Stomach (tissue), 8 donors: ENCODE measurements at regions not wholly inside any gene's neighbourhood (a gene's known extent, or its start where the extent isn't known, plus 50 kb on each side); places are given as distances from the start of the nearest gene placed in this dataset.

Experiments
- DNase-seq, 2 donors: peaks; one replicate each; pipeline versions ENCODE4 v3.0.0 to v3.0.0-alpha.2; 2013 to 2019
- H3K27ac ChIP-seq, 5 donors: fragments of 200-600 bp in 4 of 5; sonication (generic) in 4 of 5; one replicate each; pipeline ENCODE4 v1.5.1; 2013 to 2019; ENCODE audit warnings: mild to moderate bottlenecking in 1 of 5, moderate library complexity in 1 of 5
- H3K27me3 ChIP-seq, 3 donors: fragments of 200-600 bp; sonication (generic); one replicate each; pipeline ENCODE4 v1.5.1; 2017 to 2019; ENCODE audit warnings: mixed run types in 1 of 3
- H3K36me3 ChIP-seq, 4 donors: fragments of 200-600 bp; sonication (generic); 1 replicate in 3 of 4; 2 replicates in 1 of 4; pipeline ENCODE4 v1.5.1; 2016 to 2019
- H3K4me1 ChIP-seq, 4 donors: fragments of 200-600 bp; sonication (generic); one replicate each; pipeline ENCODE4 v1.5.1; 2016 to 2019
- H3K4me3 ChIP-seq, 4 donors: fragments of 200-600 bp; sonication (generic) in 3 of 4; one replicate each; pipeline ENCODE4 v1.5.1; 2016 to 2019; ENCODE audit warnings: mild to moderate bottlenecking in 1 of 4
- H3K9me3 ChIP-seq, 4 donors: fragments of 200-600 bp; sonication (generic); one replicate each; pipeline ENCODE4 v1.5.1; 2016 to 2019
- EP300 ChIP-seq: sonication (generic); formaldehyde crosslinking; IDR thresholded peaks from one replicate; pipeline ENCODE4 v1.6.1; 2017; ENCODE audit warnings: antibody characterized with exemption
- POLR2A ChIP-seq, 4 donors: fragments of 450-650 bp; IDR thresholded peaks; one replicate each; pipeline ENCODE4 v1.6.1; 2016; ENCODE audit warnings: antibody characterized with exemption in 4 of 4, control low read depth in 2 of 4, mild to moderate bottlenecking in 1 of 4, moderate library complexity in 1 of 4
- POLR2AphosphoS5 ChIP-seq, 3 donors: sonication (generic); formaldehyde crosslinking; IDR thresholded peaks; one replicate each; pipeline ENCODE4 v1.6.1; 2016; ENCODE audit warnings: antibody characterized with exemption in 3 of 3
- WGBS, 5 donors: extraction: QIAGEN DNeasy Blood & Tissue Kit in 3 of 5; methylation state at CpG; one replicate each; pipeline versions ENCODE4 v1.1.5 to v1.1.7; 2013 to 2018; 5-methylcytosine and 5-hydroxymethylcytosine counted together
- intact Hi-C: fragments of 100-400 bp; cut with DNase I; formaldehyde crosslinking; loops from one replicate; pipeline ENCODE4 v1.15.1; 2023; ENCODE audit warnings: low total_unique reads
- TF ChIP-seq, protein P1 (sequence below), 7 experiments: fragments of 450-650 bp in 4 of 7; fragments of 200-600 bp in 3 of 7; sonication (generic) in 3 of 7; IDR thresholded peaks; one replicate each; pipeline ENCODE4 v1.5.1; 2016 to 2019; ENCODE audit warnings: antibody characterized with exemption in 7 of 7, control low read depth in 2 of 7, mild to moderate bottlenecking in 1 of 7
- donor health status: healthy with polysubstance abuse.
- donor health status: Bipolar disorder and iron deficiency.
- donor health status: healthy.

DNA sequence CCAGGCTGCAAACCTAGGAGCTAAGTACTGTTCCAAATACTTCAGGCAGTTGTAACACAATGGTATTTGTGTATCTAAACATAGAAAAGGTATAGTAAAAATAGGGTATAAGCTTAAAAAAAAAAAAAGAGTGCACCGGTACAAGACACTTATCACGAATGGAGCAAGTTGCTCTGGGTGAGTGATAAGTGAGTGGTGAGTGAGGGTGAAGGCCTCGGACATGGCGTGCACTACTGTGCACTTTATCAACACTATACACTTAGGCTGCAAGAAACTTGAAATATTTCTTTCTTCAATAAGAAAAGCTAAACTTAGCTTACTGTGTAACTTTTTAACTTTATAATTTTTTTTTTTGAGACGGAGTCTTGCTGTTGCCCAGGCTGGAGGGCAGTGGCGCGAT lies 159.5 kb upstream of the PDE10A start:
- TF ChIP-seq EP300 (no peak), POLR2A (IDR thresholded peaks at IDR 0.05) (no peak), POLR2AphosphoS5 (IDR thresholded peaks at IDR 0.05) (no peak)
- TF ChIP-seq, protein P1, sequence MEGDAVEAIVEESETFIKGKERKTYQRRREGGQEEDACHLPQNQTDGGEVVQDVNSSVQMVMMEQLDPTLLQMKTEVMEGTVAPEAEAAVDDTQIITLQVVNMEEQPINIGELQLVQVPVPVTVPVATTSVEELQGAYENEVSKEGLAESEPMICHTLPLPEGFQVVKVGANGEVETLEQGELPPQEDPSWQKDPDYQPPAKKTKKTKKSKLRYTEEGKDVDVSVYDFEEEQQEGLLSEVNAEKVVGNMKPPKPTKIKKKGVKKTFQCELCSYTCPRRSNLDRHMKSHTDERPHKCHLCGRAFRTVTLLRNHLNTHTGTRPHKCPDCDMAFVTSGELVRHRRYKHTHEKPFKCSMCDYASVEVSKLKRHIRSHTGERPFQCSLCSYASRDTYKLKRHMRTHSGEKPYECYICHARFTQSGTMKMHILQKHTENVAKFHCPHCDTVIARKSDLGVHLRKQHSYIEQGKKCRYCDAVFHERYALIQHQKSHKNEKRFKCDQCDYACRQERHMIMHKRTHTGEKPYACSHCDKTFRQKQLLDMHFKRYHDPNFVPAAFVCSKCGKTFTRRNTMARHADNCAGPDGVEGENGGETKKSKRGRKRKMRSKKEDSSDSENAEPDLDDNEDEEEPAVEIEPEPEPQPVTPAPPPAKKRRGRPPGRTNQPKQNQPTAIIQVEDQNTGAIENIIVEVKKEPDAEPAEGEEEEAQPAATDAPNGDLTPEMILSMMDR (IDR thresholded peaks at IDR 0.05) = no peak
- 80 to 94% (median 86%) methylated on average over 7 of the region's 7 CpGs for WGBS, 5 donors

DNA sequence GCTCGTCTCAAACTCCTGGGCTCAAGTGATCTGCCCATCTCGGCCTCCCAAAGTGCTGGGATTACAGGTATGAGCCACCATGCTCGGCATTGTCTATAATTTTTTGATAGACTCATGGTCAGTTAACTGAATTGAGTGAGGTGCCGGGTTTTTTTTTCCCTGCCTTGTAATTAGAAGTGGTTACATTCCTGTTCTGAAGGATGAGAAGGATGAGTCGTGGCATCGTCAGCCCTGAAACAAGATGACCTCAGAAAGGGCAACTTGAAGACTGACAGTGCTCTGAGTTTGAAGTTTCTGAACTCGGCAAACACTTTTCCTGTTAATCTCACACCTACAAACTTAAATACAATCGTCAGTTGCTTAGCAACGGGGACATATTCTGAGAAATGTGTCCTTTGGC lies 158.7 kb upstream of the PDE10A start:
- Histone ChIP-seq H3K4me3 (no peak overlapping the region), H3K4me1 (peaks cover 0 to 6% (median 0%) of the 10 kb centered on the region in 4 donors), H3K27me3 (peaks cover 0 to 43% (median 5%) of the 10 kb centered on the region in 3 donors), H3K36me3 (no peaks in the 10 kb centered on the region), H3K27ac (no peak overlapping the region), H3K9me3 (no peaks in the 10 kb centered on the region)
- intact Hi-C loops = no loop called here
- TF ChIP-seq POLR2AphosphoS5 (IDR thresholded peaks at IDR 0.05) (no peak), EP300 (no peak), POLR2A (IDR thresholded peaks at IDR 0.05) (no peak)
- TF ChIP-seq, protein P1 (IDR thresholded peaks at IDR 0.05) = no peak
- DNase-seq = no peak
- 62 to 79% (median 76%) methylated on average over 9 of the region's 9 CpGs for WGBS, 5 donors

More for the DNA sequence above, 159.5 kb upstream of the PDE10A start:
- H3K4me3 ChIP-seq = no peak overlapping the region
- H3K27me3 ChIP-seq = peaks cover 0 to 35% (median 5%) of the 10 kb centered on the region in 3 donors
- intact Hi-C loops = no loop called here
- no peak for DNase-seq
- H3K4me1 ChIP-seq = peaks cover 0 to 6% (median 0%) of the 10 kb centered on the region in 4 donors
- no peaks in the 10 kb centered on the region for H3K9me3 ChIP-seq
- no peaks in the 10 kb centered on the region for H3K36me3 ChIP-seq
- H3K27ac ChIP-seq = no peak overlapping the region

DNA sequence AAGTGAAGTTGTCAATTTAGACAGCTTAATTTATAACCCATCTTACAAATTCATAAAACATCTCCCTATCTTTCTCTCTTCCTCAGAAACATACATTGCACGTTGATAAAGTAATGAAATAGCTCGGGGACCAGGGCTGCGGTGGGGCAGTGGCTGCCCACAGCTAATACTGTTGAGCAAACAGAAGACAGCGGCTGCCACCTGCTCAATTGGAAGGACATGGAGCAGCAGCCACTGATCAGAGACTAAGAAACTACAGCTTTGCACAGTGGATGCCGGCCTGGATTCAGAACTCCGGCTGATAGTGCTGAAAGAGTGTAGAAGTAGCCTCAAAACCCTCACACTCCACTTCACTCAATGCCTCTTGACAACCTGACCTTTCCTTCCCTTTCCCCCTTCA lies 157.9 kb upstream of the PDE10A start:
- no peak for DNase-seq
- WGBS, 5 donors = 37 to 72% (median 46%) methylated on average over 6 of the region's 6 CpGs
- H3K36me3 ChIP-seq = no peaks in the 10 kb centered on the region

DNA sequence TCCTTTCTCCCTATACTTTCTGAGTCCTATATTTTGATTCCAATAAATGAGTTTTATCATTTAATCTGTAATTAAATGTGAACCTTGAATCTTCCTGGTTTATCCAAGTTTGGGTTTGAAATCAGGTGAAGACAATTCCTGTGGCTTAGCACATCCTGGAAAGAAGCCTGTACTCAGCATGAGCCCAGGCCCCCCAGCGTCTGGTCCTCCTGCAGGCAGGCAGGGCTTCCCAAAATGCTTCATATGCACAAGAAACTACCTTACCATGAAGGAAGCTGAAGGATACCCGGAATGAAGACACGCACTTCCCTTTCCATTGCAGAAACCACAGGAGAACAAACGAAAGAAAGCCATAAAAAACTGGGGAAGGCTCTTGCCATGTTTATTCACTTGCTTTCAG lies 157.4 kb upstream of the PDE10A start:
- H3K4me1 ChIP-seq = peaks cover 0 to 6% (median 0%) of the 10 kb centered on the region in 4 donors
- no peaks in the 10 kb centered on the region for H3K9me3 ChIP-seq
- 29 to 43% (median 40%) methylated on average over 4 of the region's 4 CpGs for WGBS, 5 donors
- TF ChIP-seq EP300 = no peak
- TF ChIP-seq, protein P1 (IDR thresholded peaks at IDR 0.05) = no peak
- DNase-seq = no peak
- H3K27me3 ChIP-seq = peaks cover 0 to 47% (median 5%) of the 10 kb centered on the region in 3 donors
- H3K4me3 ChIP-seq = no peak overlapping the region
- no peak overlapping the region for H3K27ac ChIP-seq
- intact Hi-C loops = no loop called here
- no peaks in the 10 kb centered on the region for H3K36me3 ChIP-seq

More for the DNA sequence above, 157.9 kb upstream of the PDE10A start:
- Histone ChIP-seq H3K27ac (no peak overlapping the region), H3K27me3 (peaks cover 0 to 47% (median 5%) of the 10 kb centered on the region in 3 donors), H3K9me3 (no peaks in the 10 kb centered on the region), H3K4me1 (peaks cover 0 to 6% (median 0%) of the 10 kb centered on the region in 4 donors), H3K4me3 (no peak overlapping the region)
- TF ChIP-seq EP300 (no peak), POLR2A (IDR thresholded peaks at IDR 0.05) (no peak), POLR2AphosphoS5 (IDR thresholded peaks at IDR 0.05) (no peak)
- TF ChIP-seq, protein P1 (IDR thresholded peaks at IDR 0.05) = no peak
- intact Hi-C loops = no loop called here
